ENCODE measurements at regions not wholly inside any gene's neighbourhood (a gene's known extent, or its start where the extent isn't known, plus 50 kb on each side); places are given as distances from the start of the nearest gene placed in this dataset.

GRCh38 chr10:35813219-35813618 is 171.1 kb upstream of the FZD8 start:
- TF ChIP-seq EZH2 (IDR thresholded peaks at IDR 0.05; ENCODE audit: insufficient read depth, low read length) (no peak), CTCF (IDR thresholded peaks at IDR 0.05; ENCODE audit: insufficient read depth, low read depth, low read length) (no peak)

Measured in astrocyte (in vitro differentiated cells and primary cell).